ENCODE measurements at regions not wholly inside any gene's neighbourhood (a gene's known extent, or its start where the extent isn't known, plus 50 kb on each side); places are given as distances from the start of the nearest gene placed in this dataset.

- Histone ChIP-seq H3K9me3 (ENCODE audit: low read length) (no peaks in the 10 kb centered on the region), H3K4me2 (ENCODE audit: low read depth, low read length) (no peak overlapping the region), H4K20me1 (ENCODE audit: insufficient read depth, low read length) (no peaks in the 10 kb centered on the region), H3K27ac (ENCODE audit: extremely low read length, insufficient read depth, low read length) (no peak overlapping the region), H3K27me3 (ENCODE audit: control insufficient read depth in 1 of 2, insufficient read depth in 2 of 2, low read length in 2 of 2) (no peaks in the 10 kb centered on the region), H3K4me3 (replicated peaks in 1 of 3; ENCODE audit: insufficient read depth in 1 of 3, low read depth in 2 of 3, low read length in 3 of 3) (no peak overlapping the region), H3K79me2 (ENCODE audit: insufficient read depth, low read length) (no peaks in the 10 kb centered on the region), H3K36me3 (replicated peaks in 1 of 2; ENCODE audit: control insufficient read depth in 1 of 2, insufficient read depth in 2 of 2, low read length in 2 of 2) (no peaks in the 10 kb centered on the region), H3K4me1 (ENCODE audit: insufficient read depth, low read length) (no peaks in the 10 kb centered on the region), H2AFZ (ENCODE audit: low read length) (no peak overlapping the region), H3K9ac (ENCODE audit: insufficient read depth, low read depth, low read length) (no peak overlapping the region)
- ChIA-PET CTCF (ENCODE audit: low intra/inter-chr PET ratio, low total read pairs) (no interaction called here), POLR2A (no interaction called here)
- in situ Hi-C loops (cut with HindIII; ENCODE audit: extremely low pct_ligation_motif_present, low pct_unique_long_range_greater_than_20kb) (no loop called here), intact Hi-C loops (cut with micrococcal nuclease; ENCODE audit: unreplicated experiment) (no loop called here)
- FAIRE-seq (no peak), DNase-seq (ENCODE audit: low spot score) (no peak), ATAC-seq (no peak)
- WGBS (ENCODE audit: low lambda C conversion rate): 61% methylated on average over 2 of the region's 2 CpGs
- no peak for TF ChIP-seq JDP2 (CRISPR knock-in tag; IDR thresholded peaks at IDR 0.05; ENCODE audit: borderline replicate concordance)
- TF ChIP-seq, protein P1, sequence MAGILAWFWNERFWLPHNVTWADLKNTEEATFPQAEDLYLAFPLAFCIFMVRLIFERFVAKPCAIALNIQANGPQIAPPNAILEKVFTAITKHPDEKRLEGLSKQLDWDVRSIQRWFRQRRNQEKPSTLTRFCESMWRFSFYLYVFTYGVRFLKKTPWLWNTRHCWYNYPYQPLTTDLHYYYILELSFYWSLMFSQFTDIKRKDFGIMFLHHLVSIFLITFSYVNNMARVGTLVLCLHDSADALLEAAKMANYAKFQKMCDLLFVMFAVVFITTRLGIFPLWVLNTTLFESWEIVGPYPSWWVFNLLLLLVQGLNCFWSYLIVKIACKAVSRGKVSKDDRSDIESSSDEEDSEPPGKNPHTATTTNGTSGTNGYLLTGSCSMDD (CRISPR knock-in tag; IDR thresholded peaks at IDR 0.05): no peak
- TF ChIP-seq ZNF883 (CRISPR knock-in tag; IDR thresholded peaks at IDR 0.05; ENCODE audit: not compliant biosample characterization): no peak
- TF ChIP-seq TCF12 (IDR thresholded peaks at IDR 0.05): no peak
- no peak for TF ChIP-seq TCF12 (CRISPR knock-in tag; IDR thresholded peaks at IDR 0.05)
- no peak for TF ChIP-seq RFX3 (CRISPR knock-in tag; IDR thresholded peaks at IDR 0.05)
- TF ChIP-seq GATAD1 (CRISPR knock-in tag; IDR thresholded peaks at IDR 0.05): no peak
- TF ChIP-seq THAP11 (CRISPR knock-in tag; IDR thresholded peaks at IDR 0.05): no peak
- TF ChIP-seq YY1 (IDR thresholded peaks at IDR 0.05; ENCODE audit: insufficient read depth, insufficient replicate concordance, low read depth, low read length): no peak
- TF ChIP-seq, protein P2, sequence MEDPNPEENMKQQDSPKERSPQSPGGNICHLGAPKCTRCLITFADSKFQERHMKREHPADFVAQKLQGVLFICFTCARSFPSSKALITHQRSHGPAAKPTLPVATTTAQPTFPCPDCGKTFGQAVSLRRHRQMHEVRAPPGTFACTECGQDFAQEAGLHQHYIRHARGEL (CRISPR knock-in tag; IDR thresholded peaks at IDR 0.05): no peak
- no peak for TF ChIP-seq HNRNPH1 (optimal IDR thresholded peaks at IDR 0.05; ENCODE audit: low read depth, low read length)
- no peak for TF ChIP-seq ZNF468 (CRISPR knock-in tag; IDR thresholded peaks at IDR 0.05)
- TF ChIP-seq BATF2 (CRISPR knock-in tag; IDR thresholded peaks at IDR 0.05): no peak
- TF ChIP-seq NFE2L2 (IDR thresholded peaks at IDR 0.05; ENCODE audit: low read length): no peak
- no peak for TF ChIP-seq EED (CRISPR knock-in tag; IDR thresholded peaks at IDR 0.05)
- TF ChIP-seq ZNF687 (CRISPR knock-in tag; IDR thresholded peaks at IDR 0.05): no peak
- no TSS peak for BruUV-seq (replicated peaks)
Observed at GRCh38 chr3:31106912-31107311, 212.5 kb upstream of the GADL1 start.

Measured in HepG2 (cell line).